Globus pallidus (tissue), 1 donor: ENCODE measurements at regions not wholly inside any gene's neighbourhood (a gene's known extent, or its start where the extent isn't known, plus 50 kb on each side); places are given as distances from the start of the nearest gene placed in this dataset.

Experiments
- DNase-seq: peaks from one replicate; pipeline ENCODE4 v3.0.0-alpha.2; 2015; ENCODE audit warnings: low spot score

DNA sequence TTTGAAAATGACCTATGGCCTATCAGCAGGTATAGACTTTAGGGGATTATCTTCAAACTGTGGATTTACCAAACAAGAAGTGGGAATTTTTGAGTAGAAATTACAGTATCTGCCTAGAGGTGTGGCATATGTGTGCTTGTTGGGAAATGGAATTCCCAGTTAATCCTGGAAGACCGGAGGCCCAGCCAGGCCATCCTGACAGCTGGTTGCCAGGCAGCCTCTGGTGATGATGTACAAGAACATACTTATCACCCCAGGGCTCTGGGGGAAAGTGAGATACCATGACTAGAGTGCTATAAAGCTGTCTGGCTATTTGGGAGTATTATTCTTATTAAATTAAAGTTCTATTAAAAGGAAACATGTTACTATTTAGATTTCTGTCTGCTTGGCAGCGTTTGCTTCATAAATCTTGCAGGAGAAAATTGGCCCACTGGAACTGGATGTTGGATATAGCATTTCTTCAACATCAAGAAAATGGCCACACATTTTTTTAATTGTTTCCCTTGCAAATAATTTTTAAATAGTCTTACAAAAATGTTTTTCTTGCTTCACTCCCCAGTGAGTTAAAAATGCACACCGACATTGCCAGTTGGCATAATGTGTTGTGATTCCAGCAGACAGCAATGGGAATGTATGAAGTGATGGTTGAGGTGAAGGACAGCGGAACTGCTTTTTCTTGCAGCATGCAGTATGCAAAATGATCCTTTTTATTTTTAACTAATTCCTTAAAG, 187.8 kb downstream of the MYLK4 start:
- DNase-seq = no peak

DNA sequence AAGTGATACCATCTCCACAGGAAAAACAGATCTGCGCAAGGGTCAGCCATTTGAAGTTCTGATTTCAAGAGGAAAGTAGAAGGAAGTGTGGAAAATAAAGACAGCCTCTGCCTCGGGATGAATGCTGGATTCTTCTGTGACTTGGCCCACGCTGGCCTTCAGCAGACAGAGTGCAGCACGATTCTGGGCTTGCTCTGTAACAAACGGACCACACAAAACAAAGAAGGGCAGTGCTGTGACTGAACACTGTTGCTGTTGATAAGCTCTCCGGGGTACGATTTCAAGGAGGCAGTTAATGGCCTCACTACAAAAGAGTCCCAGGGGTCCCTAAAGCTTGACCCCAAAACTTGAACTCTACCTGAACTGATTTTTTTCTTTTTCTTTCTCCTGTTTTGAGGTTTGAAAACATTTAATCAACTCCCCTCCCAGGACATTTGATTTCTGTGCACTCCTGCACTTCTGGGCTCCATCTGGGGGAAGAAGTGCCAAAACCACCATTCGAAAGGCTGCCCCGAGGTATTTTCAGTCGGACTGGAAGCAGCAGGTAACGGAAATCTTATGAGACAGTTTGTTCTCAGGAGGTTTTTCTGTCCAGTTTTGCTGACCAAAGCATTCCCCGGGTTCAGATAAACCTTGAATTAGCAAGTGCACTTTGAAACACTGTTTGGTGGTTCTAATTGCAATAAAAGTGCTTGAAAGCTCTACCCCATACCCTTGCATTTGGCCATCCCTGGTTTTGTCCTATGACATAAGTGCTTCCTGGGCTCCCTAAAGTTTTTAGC, 189.6 kb downstream of the MYLK4 start:
- DNase-seq = peak; percentile 16

DNA sequence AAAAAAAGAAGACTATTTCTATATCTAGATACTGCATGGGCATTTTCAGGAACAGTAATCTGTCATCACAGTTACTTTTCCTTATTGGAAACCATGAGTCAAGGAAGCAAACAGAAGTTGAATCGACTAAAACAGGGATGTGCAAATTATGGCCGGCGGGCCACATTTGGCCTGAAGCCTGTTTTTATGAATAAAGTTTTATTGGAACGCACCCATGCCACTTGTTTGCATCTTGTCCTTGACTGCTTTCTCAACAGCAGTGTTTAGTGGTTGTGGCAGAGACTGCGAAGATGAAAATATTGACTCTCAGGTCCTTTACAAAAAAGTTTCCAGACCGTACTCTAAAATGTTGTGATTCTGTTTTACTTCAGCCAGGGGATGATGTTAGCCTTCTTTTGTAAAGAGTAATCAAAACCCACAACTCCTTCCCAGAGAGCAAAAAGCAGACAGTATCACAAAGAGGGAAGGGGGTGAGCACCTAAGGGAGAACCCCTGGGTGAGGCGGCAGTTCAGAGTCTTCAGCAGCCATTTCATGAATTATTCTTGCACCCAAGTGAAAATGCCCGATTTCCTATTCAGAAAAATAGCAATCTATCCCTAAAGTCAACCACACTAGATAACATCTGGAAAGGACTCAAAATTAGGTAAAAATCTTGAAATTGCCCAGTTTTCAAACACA, 190.4 kb downstream of the MYLK4 start:
- DNase-seq = no peak

DNA sequence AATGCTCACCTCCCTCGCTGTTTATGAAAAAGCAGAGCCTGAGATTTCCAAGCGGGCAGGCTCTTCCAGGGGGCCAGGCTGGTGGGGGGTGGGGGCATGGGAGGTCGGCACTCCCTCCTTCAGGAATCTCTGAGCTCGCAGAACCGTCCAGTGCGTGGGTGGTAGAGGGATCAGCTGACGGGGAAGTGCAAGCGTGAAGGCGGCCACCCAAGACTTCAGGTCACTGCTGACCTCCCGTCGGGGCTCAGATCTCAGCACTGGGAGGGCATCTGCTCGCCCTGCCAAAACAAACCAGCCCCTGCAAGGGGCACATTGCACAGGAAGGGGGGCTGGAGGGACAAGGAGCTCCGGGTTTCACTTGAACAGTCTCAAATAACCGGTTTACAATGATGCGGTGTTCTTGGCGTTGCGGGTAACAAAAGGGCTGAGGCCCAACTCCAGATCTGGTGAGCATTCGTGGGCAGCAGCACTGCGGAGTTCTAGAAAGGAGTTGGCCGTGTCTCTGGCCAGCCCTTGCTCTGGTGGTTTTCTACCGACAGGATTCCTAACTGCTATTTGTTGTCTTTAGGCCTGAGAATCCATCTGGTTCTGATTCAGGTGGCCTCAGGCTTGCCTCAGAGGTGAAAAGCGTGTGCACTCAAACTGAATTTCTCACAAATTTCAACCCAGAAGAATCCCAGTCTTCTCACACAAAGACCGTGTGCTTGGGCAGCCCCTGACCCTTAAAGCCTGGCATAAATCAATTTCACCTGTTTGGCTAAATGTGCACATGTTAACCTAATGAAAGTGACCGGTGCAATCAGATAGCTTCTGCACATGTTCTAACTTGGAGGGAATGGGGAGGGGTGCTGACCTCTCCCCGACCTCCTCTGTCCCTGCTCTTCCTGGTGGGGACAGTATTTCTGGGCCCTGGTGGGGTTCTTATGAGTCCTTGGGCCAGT, 191.6 kb downstream of the MYLK4 start:
- DNase-seq = no peak

DNA sequence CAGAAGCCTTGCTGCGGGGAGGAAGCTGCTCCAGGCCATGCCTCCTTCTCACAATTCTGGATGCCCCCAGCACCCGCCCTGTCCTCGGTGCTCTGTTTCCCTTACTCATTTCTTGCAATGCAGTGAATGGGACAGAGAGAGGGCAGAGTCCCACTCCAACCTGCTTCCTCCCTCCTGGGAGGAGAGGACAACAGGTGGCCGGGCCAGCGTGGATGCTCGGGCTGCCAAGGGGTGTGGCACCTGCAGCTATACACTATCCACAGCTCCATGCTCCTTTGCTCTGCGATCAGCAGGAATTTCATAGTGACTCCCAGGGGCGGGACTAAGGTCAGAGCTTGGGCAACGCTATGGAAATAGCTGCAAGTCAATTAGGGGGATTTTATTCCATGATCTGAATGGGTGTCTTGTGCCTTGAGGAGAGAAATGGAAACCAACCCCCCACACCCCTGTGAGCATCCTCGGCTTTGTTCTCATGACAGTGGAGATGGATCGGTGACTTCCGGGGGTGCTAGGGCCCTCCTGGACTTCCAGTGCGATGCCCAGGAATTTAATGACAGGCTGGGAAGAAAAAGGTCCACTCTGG, 192.5 kb downstream of the MYLK4 start:
- no peak for DNase-seq

DNA sequence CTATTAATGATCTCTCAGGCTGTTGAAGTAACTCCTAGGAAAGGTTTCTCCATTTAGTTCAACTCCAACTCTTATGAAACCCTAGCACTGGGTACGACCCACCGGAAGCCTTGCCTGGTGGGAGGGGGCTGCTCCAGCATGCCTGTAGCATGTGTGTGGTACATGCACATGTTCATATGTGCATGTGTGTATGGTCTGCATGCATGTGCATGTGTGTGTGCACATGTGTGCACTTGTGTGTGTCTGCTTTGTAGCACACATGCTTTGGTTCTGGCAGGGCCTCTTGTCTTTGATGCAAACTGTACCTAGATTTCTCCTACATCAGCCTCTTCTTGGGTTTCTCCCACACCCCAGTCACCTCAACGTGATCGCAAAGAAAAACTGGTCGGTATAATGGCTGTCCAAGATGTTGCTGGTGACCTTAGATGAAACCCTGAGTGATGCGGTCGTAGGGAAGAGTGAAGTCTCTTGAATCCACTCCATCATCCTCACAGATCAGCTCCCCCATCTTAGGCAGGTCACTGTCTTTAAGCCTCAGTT, 193.5 kb downstream of the MYLK4 start:
- no peak for DNase-seq

DNA sequence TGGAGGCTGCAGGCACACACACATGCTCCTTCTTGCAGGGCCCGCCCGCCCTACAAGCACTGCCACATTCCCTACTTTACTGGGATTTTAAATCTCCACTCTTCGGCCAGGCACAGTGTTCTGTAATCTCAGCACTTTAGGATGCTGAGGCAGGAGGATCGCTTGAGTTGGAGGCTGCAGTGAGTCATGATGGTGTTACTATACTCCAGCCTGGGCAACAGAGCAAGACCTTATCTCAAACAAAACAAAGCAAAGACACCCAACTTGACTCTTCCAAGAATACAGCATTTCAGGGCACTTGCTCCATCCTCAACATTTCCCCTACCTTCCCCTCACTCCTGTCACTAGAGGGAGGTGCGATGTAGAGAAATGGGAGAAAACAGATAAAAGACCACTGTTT, 194.0 kb downstream of the MYLK4 start:
- DNase-seq = no peak

DNA sequence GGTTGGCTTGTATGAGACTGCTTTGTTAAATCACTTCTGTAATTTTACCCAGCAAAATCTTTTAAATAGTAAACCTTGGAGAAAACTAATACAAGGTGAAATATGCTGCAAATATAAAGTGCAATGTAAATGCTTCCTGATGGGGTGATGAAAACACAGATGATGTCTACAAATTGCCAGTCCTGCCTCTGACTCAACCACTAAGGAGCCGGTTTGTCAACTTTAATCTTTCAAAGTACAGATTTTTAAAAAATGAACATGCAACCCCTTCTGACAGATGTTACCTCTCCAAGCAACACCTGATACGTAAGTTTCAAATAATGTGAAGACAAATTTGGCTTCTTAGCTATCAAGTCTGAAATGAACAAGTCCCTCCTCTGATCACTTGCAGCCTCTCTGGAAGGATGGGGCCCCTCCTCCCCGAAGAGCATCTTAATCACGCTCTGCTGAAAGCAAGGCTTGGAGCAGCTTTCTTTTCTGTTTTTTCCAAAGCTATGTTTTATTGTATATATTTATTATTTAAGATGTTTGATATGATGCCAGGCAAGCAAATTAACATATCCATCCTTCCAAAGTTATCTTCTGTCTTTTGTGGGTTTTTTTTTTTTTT, 196.0 kb downstream of the MYLK4 start:
- DNase-seq = no peak

DNA sequence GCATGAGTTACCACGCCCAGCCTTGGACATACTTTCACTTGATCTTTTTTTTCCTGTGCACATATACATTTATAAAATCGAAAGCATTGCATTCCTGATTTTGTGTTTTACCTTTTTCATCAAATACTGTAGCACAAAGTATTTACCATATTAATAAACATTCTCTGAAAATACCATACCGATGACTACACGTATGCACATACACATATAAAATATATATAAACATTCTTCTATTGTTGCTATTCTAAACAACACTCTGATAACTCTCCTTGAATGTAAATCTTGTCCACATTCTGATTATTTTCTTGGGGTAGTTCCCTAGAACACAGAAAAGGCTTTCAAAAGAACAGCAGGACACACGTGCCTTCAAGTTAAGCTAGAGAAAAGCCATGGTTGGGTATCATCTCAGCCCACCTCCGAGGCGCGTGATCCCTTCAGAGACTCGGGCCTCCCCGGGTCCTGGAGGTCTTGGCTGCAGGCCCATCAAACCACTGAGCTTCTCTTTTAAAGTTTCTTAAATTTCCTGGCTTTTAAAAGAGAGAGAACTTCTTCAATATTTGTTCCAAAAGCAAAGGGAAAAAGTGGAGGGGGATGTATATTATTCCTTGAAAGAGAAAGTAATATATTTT, 198.1 kb downstream of the MYLK4 start:
- DNase-seq = no peak

DNA sequence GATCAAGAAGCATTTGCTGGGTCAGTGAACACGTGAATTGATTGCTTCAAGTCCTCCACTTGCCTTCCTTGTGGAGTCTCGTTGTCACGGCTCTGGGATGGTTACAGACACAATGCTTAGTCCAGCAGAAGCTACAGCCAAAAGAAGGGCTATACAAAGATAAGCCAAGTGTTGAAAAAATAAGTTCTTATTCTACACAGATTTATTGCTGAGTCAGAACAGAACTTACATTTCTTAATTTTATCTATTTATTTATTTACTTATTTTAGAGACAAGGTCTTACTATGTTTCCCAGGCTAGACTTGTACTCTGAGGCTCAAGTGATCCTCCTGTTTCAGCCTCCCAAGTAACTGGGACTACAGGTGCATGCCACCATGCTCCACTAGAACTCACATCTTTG, 199.0 kb downstream of the MYLK4 start:
- DNase-seq = no peak

DNA sequence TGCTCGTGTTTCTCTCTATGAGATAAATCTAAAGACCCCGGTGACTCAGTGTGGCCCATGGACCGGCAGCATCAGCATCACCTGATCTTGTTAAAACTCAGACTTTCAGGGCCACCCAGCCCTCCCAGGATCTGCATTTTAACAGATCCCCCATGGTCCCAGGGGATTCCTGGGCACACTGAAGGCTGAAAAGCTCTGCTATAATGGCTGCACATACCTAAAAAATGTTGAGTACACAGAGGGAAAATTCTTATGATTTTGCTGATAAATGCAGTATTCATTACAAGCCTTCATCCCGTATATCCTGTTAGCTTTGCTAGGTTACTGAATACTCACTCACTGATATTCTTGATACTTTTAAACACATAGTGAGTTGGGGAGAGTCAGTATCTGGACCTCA, 200.5 kb downstream of the MYLK4 start:
- no peak for DNase-seq

DNA sequence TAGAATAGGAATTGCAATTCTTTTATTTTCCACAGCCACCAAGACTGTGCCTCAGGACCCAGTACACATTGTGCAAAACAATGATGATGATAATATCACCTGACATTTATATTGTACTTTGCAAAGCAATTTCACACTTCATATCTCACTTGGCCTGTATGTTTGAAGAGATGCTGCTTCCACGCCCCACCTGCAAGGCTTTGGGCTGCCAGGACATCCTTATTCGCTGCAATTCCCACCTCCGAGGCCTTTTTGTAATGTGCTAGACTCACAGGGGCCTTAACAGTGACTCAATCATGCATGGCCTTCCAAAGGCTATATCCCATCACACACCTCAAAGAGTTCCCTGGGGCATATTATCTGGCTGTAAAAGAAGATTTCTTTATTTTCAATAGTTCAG, 200.9 kb downstream of the MYLK4 start:
- no peak for DNase-seq

DNA sequence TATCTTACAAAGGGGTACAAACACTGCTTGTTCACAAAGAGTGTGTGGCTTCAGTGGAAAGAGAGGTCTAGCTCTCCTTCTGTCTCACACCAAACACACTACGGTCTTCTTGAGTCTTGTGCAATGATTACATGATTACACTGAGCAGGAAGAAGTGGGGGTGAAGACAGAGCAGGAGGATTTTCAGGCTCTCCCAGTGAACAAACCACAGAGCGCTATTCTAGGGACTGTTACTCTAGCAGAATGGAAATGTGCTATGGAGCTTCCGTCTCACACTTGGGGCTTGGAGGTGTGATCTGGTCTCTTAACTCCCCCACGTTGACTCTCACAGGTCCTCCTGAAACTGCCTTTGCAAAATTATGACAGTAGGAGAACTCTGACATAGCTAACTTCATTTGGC, 203.4 kb downstream of the MYLK4 start:
- DNase-seq = no peak

DNA sequence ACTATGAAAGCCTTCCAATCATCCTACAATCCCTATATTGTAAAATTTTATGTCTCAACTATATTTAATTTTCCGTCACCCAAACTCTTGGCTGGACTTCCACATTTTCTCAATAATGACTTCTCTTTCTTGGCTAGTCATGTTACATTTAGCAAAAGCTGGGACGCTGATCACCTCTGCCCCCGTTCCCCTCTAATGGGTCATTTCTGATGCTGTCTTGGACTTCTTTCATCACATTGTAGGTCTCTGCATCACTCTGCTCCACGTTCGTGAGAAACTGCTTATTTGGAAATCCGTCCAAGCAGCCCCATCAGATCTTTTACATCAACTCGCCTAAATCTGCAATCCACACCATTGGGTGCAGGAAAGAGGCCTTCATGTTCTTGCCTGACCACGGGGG, 203.8 kb downstream of the MYLK4 start:
- no peak for DNase-seq

DNA sequence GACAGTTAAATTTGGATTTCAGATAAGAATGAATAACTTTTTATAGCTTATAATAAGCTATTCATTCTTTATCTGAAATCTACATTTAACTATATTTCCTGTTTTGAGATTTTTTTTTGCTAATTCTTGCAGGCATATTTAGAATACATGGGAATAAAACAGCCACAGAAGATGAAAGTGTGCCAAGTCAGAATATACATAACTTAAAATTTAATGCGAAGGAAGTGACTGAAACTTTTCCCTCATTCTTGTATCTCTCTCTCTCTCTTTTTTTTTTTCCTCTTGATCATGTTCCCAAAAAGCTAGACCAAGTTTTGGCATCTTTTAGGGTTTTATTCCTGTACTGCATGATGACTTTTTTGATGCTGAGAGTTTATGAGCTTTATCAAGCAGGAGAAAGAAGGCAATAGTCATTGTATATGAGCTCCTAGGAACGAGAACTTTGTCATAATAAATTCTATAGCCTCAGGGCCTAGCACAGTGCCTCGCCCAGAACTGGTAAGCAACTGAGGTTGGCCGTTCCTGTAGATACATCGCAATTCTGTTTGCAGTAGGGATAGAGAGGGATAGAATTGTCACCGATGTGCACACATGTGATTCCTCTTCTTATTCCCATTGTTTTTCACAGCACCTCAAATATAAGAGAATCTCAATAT, 205.2 kb downstream of the MYLK4 start:
- no peak for DNase-seq

DNA sequence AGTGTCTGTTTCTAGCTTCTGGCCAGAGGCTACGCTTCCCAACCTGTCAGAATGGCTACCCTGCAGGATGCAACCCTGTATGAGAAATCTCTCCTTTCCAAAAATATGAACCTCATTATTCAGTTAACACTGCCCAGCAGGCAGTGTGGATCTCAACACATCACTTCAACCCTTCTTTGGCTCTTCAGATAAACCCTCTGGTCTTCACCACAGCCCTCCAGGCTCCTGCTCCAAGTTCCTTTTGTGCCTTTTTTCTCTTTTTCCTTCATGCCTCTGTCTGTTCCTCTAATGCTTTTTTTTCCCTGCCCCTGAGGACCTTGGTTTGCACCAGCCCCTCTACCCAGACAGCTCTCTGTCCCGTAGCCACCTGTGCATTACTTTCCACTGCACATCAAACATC, 207.4 kb downstream of the MYLK4 start:
- no peak for DNase-seq

DNA sequence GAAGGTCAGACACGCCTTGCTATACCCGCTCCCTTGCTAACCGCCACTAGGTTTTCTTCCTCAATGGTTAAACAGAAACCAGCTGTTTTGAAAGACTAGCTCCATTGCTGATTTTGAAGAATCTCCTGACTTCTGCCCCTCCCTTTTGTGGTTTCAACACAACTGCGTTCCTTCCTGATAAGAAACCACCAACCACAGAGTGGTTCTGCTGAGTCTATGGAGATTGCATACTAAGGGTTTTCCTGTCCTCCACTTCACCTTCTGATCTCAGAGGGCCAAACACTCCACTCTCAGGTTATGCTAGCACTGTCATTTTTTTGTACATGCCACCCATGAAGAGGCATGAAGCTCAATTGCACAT, 207.9 kb downstream of the MYLK4 start:
- DNase-seq = no peak

DNA sequence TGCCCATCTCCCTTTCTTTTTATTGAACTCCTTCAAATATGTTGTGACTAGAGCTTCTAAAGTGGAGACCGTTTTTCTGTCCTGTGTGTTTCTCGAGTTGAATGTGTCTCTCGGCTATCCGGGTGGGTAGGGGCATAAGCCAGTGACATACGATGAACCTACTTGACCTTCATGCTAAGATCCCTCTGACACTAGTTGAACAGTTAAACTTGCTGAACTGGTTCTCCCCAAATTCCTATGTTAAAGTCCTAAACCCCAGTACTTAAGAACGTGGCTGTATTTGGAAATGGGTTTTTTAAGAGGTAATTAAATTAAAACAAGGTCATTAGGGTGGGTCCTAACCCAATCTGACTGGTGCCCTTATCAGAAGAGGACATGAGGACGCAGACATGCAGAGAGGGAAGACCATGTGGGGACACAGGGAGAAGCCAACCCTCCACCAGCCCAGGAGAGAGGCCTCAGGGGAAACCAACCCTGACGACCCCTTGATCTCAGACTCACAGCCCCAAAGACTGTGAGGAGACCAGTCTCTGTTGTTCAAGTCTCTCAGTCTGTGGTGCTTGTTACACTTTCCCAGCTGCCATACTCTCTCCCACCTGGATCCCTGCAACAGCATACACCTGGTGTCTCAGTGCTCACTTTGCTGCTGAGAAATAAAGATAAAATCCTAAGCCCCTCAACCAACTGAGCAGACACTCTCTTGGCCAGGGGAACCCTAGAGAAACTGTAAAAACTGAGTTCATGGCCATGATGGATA, 208.4 kb downstream of the MYLK4 start:
- DNase-seq = no peak

DNA sequence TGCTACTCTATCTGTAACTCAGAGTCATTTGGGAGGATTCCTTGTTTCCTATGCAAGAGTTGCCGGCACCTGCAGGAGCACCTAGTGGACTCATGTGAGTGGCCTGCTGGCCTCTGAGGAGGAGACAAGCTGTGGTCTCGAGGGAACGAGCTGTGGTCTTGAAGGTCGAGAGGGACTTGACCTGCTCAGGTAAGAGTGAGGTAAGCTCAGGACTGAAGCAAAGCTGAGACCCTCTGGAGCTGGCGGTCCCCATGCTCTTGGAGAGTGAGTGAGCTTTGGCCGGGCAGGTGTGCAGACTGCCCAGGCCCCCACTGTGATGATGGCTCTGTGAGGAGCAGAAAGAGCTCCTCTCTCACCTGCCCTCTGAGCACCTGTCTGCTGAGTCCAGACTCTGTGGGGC, 214.3 kb downstream of the MYLK4 start:
- no peak for DNase-seq
